ENCODE measurements at regions not wholly inside any gene's neighbourhood (a gene's known extent, or its start where the extent isn't known, plus 50 kb on each side); places are given as distances from the start of the nearest gene placed in this dataset.

GRCh38 chr18:51891876-51892275 is 448.1 kb upstream of the DCC start:
- TF ChIP-seq, protein P1, sequence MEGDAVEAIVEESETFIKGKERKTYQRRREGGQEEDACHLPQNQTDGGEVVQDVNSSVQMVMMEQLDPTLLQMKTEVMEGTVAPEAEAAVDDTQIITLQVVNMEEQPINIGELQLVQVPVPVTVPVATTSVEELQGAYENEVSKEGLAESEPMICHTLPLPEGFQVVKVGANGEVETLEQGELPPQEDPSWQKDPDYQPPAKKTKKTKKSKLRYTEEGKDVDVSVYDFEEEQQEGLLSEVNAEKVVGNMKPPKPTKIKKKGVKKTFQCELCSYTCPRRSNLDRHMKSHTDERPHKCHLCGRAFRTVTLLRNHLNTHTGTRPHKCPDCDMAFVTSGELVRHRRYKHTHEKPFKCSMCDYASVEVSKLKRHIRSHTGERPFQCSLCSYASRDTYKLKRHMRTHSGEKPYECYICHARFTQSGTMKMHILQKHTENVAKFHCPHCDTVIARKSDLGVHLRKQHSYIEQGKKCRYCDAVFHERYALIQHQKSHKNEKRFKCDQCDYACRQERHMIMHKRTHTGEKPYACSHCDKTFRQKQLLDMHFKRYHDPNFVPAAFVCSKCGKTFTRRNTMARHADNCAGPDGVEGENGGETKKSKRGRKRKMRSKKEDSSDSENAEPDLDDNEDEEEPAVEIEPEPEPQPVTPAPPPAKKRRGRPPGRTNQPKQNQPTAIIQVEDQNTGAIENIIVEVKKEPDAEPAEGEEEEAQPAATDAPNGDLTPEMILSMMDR (conservative IDR thresholded peaks at IDR 0.05; ENCODE audit: low read depth, low read length), result no peak
- no peak for TF ChIP-seq EZH2 (IDR thresholded peaks at IDR 0.05; ENCODE audit: low read length, unreplicated experiment)
